ENCODE measurements at regions not wholly inside any gene's neighbourhood (a gene's known extent, or its start where the extent isn't known, plus 50 kb on each side); places are given as distances from the start of the nearest gene placed in this dataset.
"Not testable (repeated sequence)": the region's sequence is repeated elsewhere in the genome, so short reads cannot be mapped to it uniquely, and the experiment has no call there.

- H3K9ac ChIP-seq (ENCODE audit: insufficient read depth in 1 of 2, low read length in 2 of 2); H3K27ac ChIP-seq (ENCODE audit: low read depth in 1 of 2, low read length in 1 of 2); H3K27me3 ChIP-seq (ENCODE audit: control insufficient read depth in 3 of 3, insufficient read depth in 3 of 3, low read length in 2 of 3); ATAC-seq (ENCODE audit: insufficient read depth, low FRiP score); H3K9me3 ChIP-seq (ENCODE audit: control insufficient read depth in 4 of 4, insufficient read depth in 3 of 4, low read length in 3 of 4); DNase-seq; H3K36me3 ChIP-seq (ENCODE audit: control insufficient read depth in 4 of 4, insufficient read depth in 4 of 4, low read length in 4 of 4); H3K4me1 ChIP-seq (ENCODE audit: control insufficient read depth in 5 of 5, insufficient read depth in 5 of 5, low read length in 5 of 5); H3K4me3 ChIP-seq: not testable (repeated sequence)
- WGBS, 2 donors: 94 to 97% methylated on average over 10 to 20 of the region's 20 CpGs
Observed at GRCh38 chr12:31184667-31185066, 111.0 kb downstream of the DDX11 start.

- H3K36me3 ChIP-seq (ENCODE audit: control insufficient read depth in 4 of 4, insufficient read depth in 4 of 4, low read length in 4 of 4); H3K27ac ChIP-seq (ENCODE audit: low read depth in 1 of 2, low read length in 1 of 2); H3K9me3 ChIP-seq (ENCODE audit: control insufficient read depth in 4 of 4, insufficient read depth in 3 of 4, low read length in 3 of 4); H3K4me1 ChIP-seq (ENCODE audit: control insufficient read depth in 5 of 5, insufficient read depth in 5 of 5, low read length in 5 of 5); ATAC-seq (ENCODE audit: insufficient read depth, low FRiP score); H3K27me3 ChIP-seq (ENCODE audit: control insufficient read depth in 3 of 3, insufficient read depth in 3 of 3, low read length in 2 of 3); H3K4me3 ChIP-seq; H3K9ac ChIP-seq (ENCODE audit: insufficient read depth in 1 of 2, low read length in 2 of 2); DNase-seq: not testable (repeated sequence)
Observed at GRCh38 chr12:31192689-31193088, 119.0 kb downstream of the DDX11 start.

GRCh38 chr12:31195620-31196019, 122.0 kb downstream of the DDX11 start:
- not testable (repeated sequence) for H3K9ac ChIP-seq (ENCODE audit: insufficient read depth in 1 of 2, low read length in 2 of 2); H3K27ac ChIP-seq (ENCODE audit: low read depth in 1 of 2, low read length in 1 of 2); DNase-seq; H3K4me1 ChIP-seq (ENCODE audit: control insufficient read depth in 5 of 5, insufficient read depth in 5 of 5, low read length in 5 of 5); H3K4me3 ChIP-seq; H3K27me3 ChIP-seq (ENCODE audit: control insufficient read depth in 3 of 3, insufficient read depth in 3 of 3, low read length in 2 of 3); H3K36me3 ChIP-seq (ENCODE audit: control insufficient read depth in 4 of 4, insufficient read depth in 4 of 4, low read length in 4 of 4); H3K9me3 ChIP-seq (ENCODE audit: control insufficient read depth in 4 of 4, insufficient read depth in 3 of 4, low read length in 3 of 4); ATAC-seq (ENCODE audit: insufficient read depth, low FRiP score)
- 17 to 18% methylated on average over 1 of the region's 1 CpG for WGBS, 2 donors

GRCh38 chr12:31199476-31199875, 125.8 kb downstream of the DDX11 start:
- not testable (repeated sequence) for H3K9me3 ChIP-seq (ENCODE audit: control insufficient read depth in 4 of 4, insufficient read depth in 3 of 4, low read length in 3 of 4); H3K4me3 ChIP-seq; ATAC-seq (ENCODE audit: insufficient read depth, low FRiP score); H3K27me3 ChIP-seq (ENCODE audit: control insufficient read depth in 3 of 3, insufficient read depth in 3 of 3, low read length in 2 of 3); DNase-seq; H3K9ac ChIP-seq (ENCODE audit: insufficient read depth in 1 of 2, low read length in 2 of 2); H3K36me3 ChIP-seq (ENCODE audit: control insufficient read depth in 4 of 4, insufficient read depth in 4 of 4, low read length in 4 of 4); H3K4me1 ChIP-seq (ENCODE audit: control insufficient read depth in 5 of 5, insufficient read depth in 5 of 5, low read length in 5 of 5); H3K27ac ChIP-seq (ENCODE audit: low read depth in 1 of 2, low read length in 1 of 2)
- 70 to 77% methylated on average over 4 of the region's 4 CpGs for WGBS, 2 donors

GRCh38 chr12:31201382-31201781, 124.6 kb downstream of the SINHCAF start:
- no peak for TF ChIP-seq CTCF (IDR thresholded peaks at IDR 0.05; ENCODE audit: control extremely low read depth, extremely low read depth)
- 17 to 29% methylated on average over 1 of the region's 1 CpG for WGBS, 2 donors
- no peaks in the 10 kb centered on the region for H3K4me1 ChIP-seq (ENCODE audit: control insufficient read depth in 5 of 5, insufficient read depth in 5 of 5, low read length in 5 of 5)
- H3K36me3 ChIP-seq (ENCODE audit: control insufficient read depth in 4 of 4, insufficient read depth in 4 of 4, low read length in 4 of 4): no peaks in the 10 kb centered on the region
- H3K27me3 ChIP-seq (ENCODE audit: control insufficient read depth in 3 of 3, insufficient read depth in 3 of 3, low read length in 2 of 3): no peaks in the 10 kb centered on the region
- no peak overlapping the region for H3K9ac ChIP-seq (ENCODE audit: insufficient read depth in 1 of 2, low read length in 2 of 2)
- H3K9me3 ChIP-seq (ENCODE audit: control insufficient read depth in 4 of 4, insufficient read depth in 3 of 4, low read length in 3 of 4): no peaks in the 10 kb centered on the region
- DNase-seq (peak in 1 of 3 donors; percentile 15), ATAC-seq (ENCODE audit: insufficient read depth, low FRiP score) (no peak)
- no peak overlapping the region for H3K27ac ChIP-seq (ENCODE audit: low read depth in 1 of 2, low read length in 1 of 2)
- no peak overlapping the region for H3K4me3 ChIP-seq

Measured in lung (tissue), 11 donors.